Tibial artery (tissue), 4 donors: ENCODE measurements at regions not wholly inside any gene's neighbourhood (a gene's known extent, or its start where the extent isn't known, plus 50 kb on each side); places are given as distances from the start of the nearest gene placed in this dataset.

ENCODE experiments used
- DNase-seq, 2 donors: peaks; one replicate each; pipeline ENCODE4 v3.0.0-alpha.2; 2019
- H3K27ac ChIP-seq, 2 donors: fragments of 200-600 bp; sonication (generic) in 1 of 2; 1 replicate in 1 of 2; 2 replicates in 1 of 2; pipeline ENCODE4 v1.5.1; 2018 to 2019; ENCODE audit warnings: mild to moderate bottlenecking in 1 of 2
- H3K27me3 ChIP-seq, 2 donors: fragments of 200-600 bp; sonication (generic) in 1 of 2; one replicate each; pipeline versions ENCODE4 v1.5.1 to v1.6.0; 2016 to 2019
- H3K36me3 ChIP-seq, 3 donors: fragments of 200-600 bp; sonication (generic) in 2 of 3; one replicate each; pipeline ENCODE4 v1.5.1; 2016 to 2019; ENCODE audit warnings: mild to moderate bottlenecking in 2 of 3
- H3K4me1 ChIP-seq, 4 donors: fragments of 200-600 bp; sonication (generic) in 2 of 4; 1 replicate in 3 of 4; 2 replicates in 1 of 4; pipeline ENCODE4 v1.5.1; 2016 to 2019
- H3K4me3 ChIP-seq, 2 donors: fragments of 200-600 bp; sonication (generic) in 1 of 2; 1 replicate in 1 of 2; 2 replicates in 1 of 2; pipeline ENCODE4 v1.5.1; 2018 to 2019; ENCODE audit warnings: mild to moderate bottlenecking in 2 of 2
- H3K9me3 ChIP-seq, 3 donors: fragments of 200-600 bp; sonication (generic) in 1 of 3; one replicate each; pipeline ENCODE4 v1.5.1; 2016 to 2019
- intact Hi-C: fragments of 100-400 bp; cut with DNase I; formaldehyde crosslinking; loops from one replicate; pipeline ENCODE4 v1.15.0; 2023; ENCODE audit warnings: low total_unique reads
- TF ChIP-seq, protein P1 (sequence below), 2 experiments: fragments of 200-600 bp in 1 of 2; fragments of 450-650 bp in 1 of 2; IDR thresholded peaks; one replicate each; pipeline ENCODE4 v1.5.1; 2017 to 2019; ENCODE audit warnings: antibody characterized with exemption in 2 of 2, mild to moderate bottlenecking in 1 of 2, moderate library complexity in 1 of 2

- TF ChIP-seq, protein P1, sequence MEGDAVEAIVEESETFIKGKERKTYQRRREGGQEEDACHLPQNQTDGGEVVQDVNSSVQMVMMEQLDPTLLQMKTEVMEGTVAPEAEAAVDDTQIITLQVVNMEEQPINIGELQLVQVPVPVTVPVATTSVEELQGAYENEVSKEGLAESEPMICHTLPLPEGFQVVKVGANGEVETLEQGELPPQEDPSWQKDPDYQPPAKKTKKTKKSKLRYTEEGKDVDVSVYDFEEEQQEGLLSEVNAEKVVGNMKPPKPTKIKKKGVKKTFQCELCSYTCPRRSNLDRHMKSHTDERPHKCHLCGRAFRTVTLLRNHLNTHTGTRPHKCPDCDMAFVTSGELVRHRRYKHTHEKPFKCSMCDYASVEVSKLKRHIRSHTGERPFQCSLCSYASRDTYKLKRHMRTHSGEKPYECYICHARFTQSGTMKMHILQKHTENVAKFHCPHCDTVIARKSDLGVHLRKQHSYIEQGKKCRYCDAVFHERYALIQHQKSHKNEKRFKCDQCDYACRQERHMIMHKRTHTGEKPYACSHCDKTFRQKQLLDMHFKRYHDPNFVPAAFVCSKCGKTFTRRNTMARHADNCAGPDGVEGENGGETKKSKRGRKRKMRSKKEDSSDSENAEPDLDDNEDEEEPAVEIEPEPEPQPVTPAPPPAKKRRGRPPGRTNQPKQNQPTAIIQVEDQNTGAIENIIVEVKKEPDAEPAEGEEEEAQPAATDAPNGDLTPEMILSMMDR (IDR thresholded peaks at IDR 0.05), result no peak
- Histone ChIP-seq H3K27ac (no peak overlapping the region), H3K4me3 (no peak overlapping the region), H3K4me1 (no peaks in the 10 kb centered on the region), H3K27me3 (no peaks in the 10 kb centered on the region), H3K9me3 (no peaks in the 10 kb centered on the region), H3K36me3 (no peaks in the 10 kb centered on the region)
- intact Hi-C loops, result no loop called here
- no peak for DNase-seq
These were observed 167.1 kb upstream of the CRBN start for GRCh38 chr3:3346556-3346955.

DNA sequence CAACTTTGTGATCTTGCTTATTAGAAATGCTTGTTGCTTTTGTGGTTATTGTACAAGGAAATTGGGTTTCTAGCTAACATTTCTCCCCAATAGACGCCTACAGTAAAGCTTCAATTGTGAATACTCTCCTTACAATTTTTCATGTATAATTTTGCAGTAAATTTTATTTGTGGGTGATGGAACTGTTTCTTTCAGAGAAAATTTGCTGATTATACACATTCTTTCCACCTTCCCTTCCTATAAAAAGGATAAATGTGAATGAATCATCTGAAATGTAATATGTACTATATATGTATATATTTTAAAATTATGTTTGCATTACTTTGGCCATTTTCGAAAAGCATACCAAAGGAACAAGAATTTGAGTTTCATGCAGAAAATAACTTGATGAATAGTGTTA, 162.7 kb upstream of the CRBN start:
- no peak for DNase-seq
- no peak overlapping the region for H3K27ac ChIP-seq

DNA sequence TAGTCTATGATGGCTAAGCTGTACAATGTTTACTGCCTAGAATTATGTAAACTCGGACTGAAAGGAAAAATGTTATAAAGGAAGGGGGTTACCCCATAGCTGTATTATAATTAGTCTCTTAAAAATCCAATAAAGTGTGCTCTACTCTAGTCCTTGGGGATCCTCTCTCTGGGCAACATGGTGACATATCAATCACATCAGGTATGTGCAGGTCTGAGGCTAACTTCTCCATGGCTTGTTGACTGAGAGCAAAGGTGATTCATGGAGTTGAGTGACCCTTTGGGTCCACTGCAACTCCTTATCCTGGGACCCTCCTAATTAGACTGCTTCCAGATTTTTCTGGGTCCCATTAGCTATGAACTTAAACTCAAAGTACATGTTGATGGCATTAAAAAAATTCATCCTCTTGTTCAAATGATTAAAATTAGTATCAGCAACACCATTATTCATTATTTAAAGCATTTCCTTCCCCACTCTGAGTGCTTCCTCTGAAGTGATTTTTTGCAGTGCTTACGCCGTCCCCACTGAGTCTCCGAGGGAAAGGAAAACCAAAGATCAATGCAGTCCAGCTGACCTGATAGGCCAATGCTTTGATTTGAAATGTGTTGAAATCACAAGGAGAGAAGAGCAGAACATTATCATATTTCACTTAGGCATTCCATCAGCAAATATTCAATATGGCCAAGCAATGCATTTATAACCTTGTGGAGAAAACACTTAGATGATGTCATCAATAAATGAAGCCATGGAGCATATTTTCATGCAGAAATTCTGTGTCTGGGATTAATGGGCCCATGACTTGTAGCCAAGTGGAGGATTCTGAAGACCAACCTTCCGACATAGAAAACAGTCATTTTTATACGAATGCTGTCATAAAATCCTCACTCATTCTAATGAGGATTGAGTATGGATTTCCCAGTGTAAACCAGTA, 161.7 kb upstream of the CRBN start:
- DNase-seq, result no peak
- intact Hi-C loops, result no loop called here
- no peaks in the 10 kb centered on the region for H3K4me1 ChIP-seq

More for the DNA sequence above, 162.7 kb upstream of the CRBN start:
- TF ChIP-seq, protein P1 (IDR thresholded peaks at IDR 0.05), result no peak
- Histone ChIP-seq H3K9me3 (no peaks in the 10 kb centered on the region), H3K36me3 (no peaks in the 10 kb centered on the region), H3K27me3 (no peaks in the 10 kb centered on the region), H3K4me1 (no peaks in the 10 kb centered on the region), H3K4me3 (no peak overlapping the region)
- intact Hi-C loops, result no loop called here

GRCh38 chr3:3340526-3340925, 161.0 kb upstream of the CRBN start:
- intact Hi-C loops, result no loop called here
- TF ChIP-seq, protein P1 (IDR thresholded peaks at IDR 0.05), result no peak
- Histone ChIP-seq H3K9me3 (no peaks in the 10 kb centered on the region), H3K27ac (no peak overlapping the region), H3K4me1 (no peaks in the 10 kb centered on the region), H3K27me3 (no peaks in the 10 kb centered on the region), H3K4me3 (no peak overlapping the region), H3K36me3 (no peaks in the 10 kb centered on the region)
- no peak for DNase-seq

More for the DNA sequence above, 161.7 kb upstream of the CRBN start:
- Histone ChIP-seq H3K27me3 (no peaks in the 10 kb centered on the region), H3K27ac (no peak overlapping the region), H3K4me3 (no peak overlapping the region), H3K9me3 (no peaks in the 10 kb centered on the region), H3K36me3 (no peaks in the 10 kb centered on the region)
- TF ChIP-seq, protein P1 (IDR thresholded peaks at IDR 0.05), result no peak

DNA sequence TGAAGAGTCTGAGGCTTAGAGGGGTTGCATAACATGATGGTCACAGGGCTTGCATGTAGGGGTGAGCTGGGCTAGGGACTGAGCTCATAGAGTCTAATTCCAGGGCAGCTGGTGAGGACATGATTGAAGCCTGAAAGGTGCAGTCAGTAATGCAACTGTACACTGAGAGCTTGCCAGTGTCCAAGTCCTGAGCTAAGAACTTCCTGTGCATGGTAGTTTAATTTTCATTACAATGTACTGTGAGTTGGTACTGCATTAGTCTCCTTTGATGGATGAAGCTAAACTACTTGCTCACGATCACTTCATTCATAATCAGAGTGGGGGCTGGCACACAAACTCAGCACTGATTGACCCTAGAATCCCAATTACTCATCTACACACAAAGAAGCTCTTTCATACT, 156.4 kb upstream of the CRBN start:
- H3K4me3 ChIP-seq, result no peak overlapping the region
- H3K27ac ChIP-seq, result no peak overlapping the region
- H3K27me3 ChIP-seq, result no peaks in the 10 kb centered on the region
- DNase-seq, result no peak
- intact Hi-C loops, result no loop called here
- no peaks in the 10 kb centered on the region for H3K4me1 ChIP-seq
- H3K36me3 ChIP-seq, result no peaks in the 10 kb centered on the region
- TF ChIP-seq, protein P1 (IDR thresholded peaks at IDR 0.05), result no peak
- no peaks in the 10 kb centered on the region for H3K9me3 ChIP-seq
